ENCODE measurements at regions not wholly inside any gene's neighbourhood (a gene's known extent, or its start where the extent isn't known, plus 50 kb on each side); places are given as distances from the start of the nearest gene placed in this dataset.

GRCh38 chr2:120421126-120421829 lies 75.3 kb downstream of the INHBB start:
- Histone ChIP-seq H3K27me3 (no peaks in the 10 kb centered on the region), H3K4me3 (replicated peaks in 1 of 3) (no peak overlapping the region), H3K36me3 (no peaks in the 10 kb centered on the region), H3K27ac (no peak overlapping the region), H3K9me3 (no peaks in the 10 kb centered on the region), H3K4me1 (no peaks in the 10 kb centered on the region)
- 74 to 84% methylated on average over 12 of the region's 12 CpGs for WGBS, 2 donors
- TF ChIP-seq POLR2A (IDR thresholded peaks at IDR 0.05): no peak
- TF ChIP-seq CTCF (IDR thresholded peaks at IDR 0.05): no peak
- intact Hi-C loops (cut with DNase I): no loop called here
- no peak for DNase-seq

- no peak for TF ChIP-seq CTCF (IDR thresholded peaks at IDR 0.05)
- TF ChIP-seq POLR2A (IDR thresholded peaks at IDR 0.05): no peak
- H3K27me3 ChIP-seq: no peaks in the 10 kb centered on the region
- WGBS, 2 donors: 52 to 59% methylated on average over 7 of the region's 7 CpGs
- intact Hi-C loops (cut with DNase I): no loop called here
- no peak overlapping the region for H3K27ac ChIP-seq
- no peak overlapping the region for H3K4me3 ChIP-seq (replicated peaks in 1 of 3)
- no peaks in the 10 kb centered on the region for H3K4me1 ChIP-seq
- no peaks in the 10 kb centered on the region for H3K9me3 ChIP-seq
- no peak for DNase-seq
- H3K36me3 ChIP-seq: no peaks in the 10 kb centered on the region
These were observed 75.9 kb downstream of the INHBB start for GRCh38 chr2:120421830-120422175.

GRCh38 chr2:120422465-120423160 lies 76.7 kb downstream of the INHBB start:
- H3K27me3 ChIP-seq: no peaks in the 10 kb centered on the region
- H3K4me3 ChIP-seq (replicated peaks in 1 of 3): no peak overlapping the region
- no peak overlapping the region for H3K27ac ChIP-seq
- H3K4me1 ChIP-seq: no peaks in the 10 kb centered on the region
- no peaks in the 10 kb centered on the region for H3K9me3 ChIP-seq
- no peaks in the 10 kb centered on the region for H3K36me3 ChIP-seq
- WGBS, 2 donors: 86% methylated on average over 9 of the region's 9 CpGs
- DNase-seq: no peak
- TF ChIP-seq CTCF (IDR thresholded peaks at IDR 0.05) (no peak), POLR2A (IDR thresholded peaks at IDR 0.05) (no peak)
- intact Hi-C loops (cut with DNase I): no loop called here

GRCh38 chr2:120423167-120423943 lies 77.4 kb downstream of the INHBB start:
- Histone ChIP-seq H3K27ac (no peak overlapping the region), H3K27me3 (no peaks in the 10 kb centered on the region), H3K9me3 (no peaks in the 10 kb centered on the region), H3K4me1 (no peaks in the 10 kb centered on the region), H3K4me3 (replicated peaks in 1 of 3) (no peak overlapping the region), H3K36me3 (no peaks in the 10 kb centered on the region)
- 75 to 82% methylated on average over 6 of the region's 6 CpGs for WGBS, 2 donors
- TF ChIP-seq CTCF (IDR thresholded peaks at IDR 0.05): no peak
- TF ChIP-seq POLR2A (IDR thresholded peaks at IDR 0.05): no peak
- DNase-seq: no peak
- intact Hi-C loops (cut with DNase I): no loop called here
